Esophagus squamous epithelium (tissue), 5 donors: ENCODE measurements at regions not wholly inside any gene's neighbourhood (a gene's known extent, or its start where the extent isn't known, plus 50 kb on each side); places are given as distances from the start of the nearest gene placed in this dataset.
"Not testable (repeated sequence)": the region's sequence is repeated elsewhere in the genome, so short reads cannot be mapped to it uniquely, and the experiment has no call there.

Experiments
- DNase-seq: peaks from one replicate; lab custom pipeline; 2025; lab: John Stamatoyannopoulos, UW
- H3K27ac ChIP-seq, 4 donors: fragments of 200-600 bp; sonication (generic); one replicate each; pipeline ENCODE4 v1.5.1; 2016 to 2019; ENCODE audit warnings: mild to moderate bottlenecking in 1 of 4
- H3K27me3 ChIP-seq, 4 donors: fragments of 200-600 bp; sonication (generic); 1 replicate in 3 of 4; 2 replicates in 1 of 4; pipeline versions ENCODE4 v1.5.1 to v1.6.0; 2017 to 2021; ENCODE audit warnings: antibody characterized with exemption in 1 of 4
- H3K36me3 ChIP-seq, 3 donors: fragments of 200-600 bp; sonication (generic); one replicate each; pipeline ENCODE4 v1.5.1; 2016 to 2019
- H3K4me1 ChIP-seq, 3 donors: fragments of 200-600 bp; sonication (generic); one replicate each; pipeline ENCODE4 v1.5.1; 2017 to 2019
- H3K4me3 ChIP-seq, 4 donors: fragments of 200-600 bp; sonication (generic); 1 replicate in 3 of 4; 2 replicates in 1 of 4; pipeline ENCODE4 v1.5.1; 2016 to 2019; ENCODE audit warnings: mild to moderate bottlenecking in 2 of 4, moderate library complexity in 1 of 4
- H3K9me3 ChIP-seq, 3 donors: fragments of 200-600 bp; sonication (generic); one replicate each; pipeline ENCODE4 v1.5.1; 2016 to 2019
- CTCF ChIP-seq, 6 experiments: fragments of 450-650 bp in 4 of 6; fragments of 200-600 bp in 2 of 6; sonication (generic) in 2 of 6; IDR thresholded peaks; one replicate each; pipeline ENCODE4 v1.5.1; 2016 to 2019; ENCODE audit warnings: antibody characterized with exemption in 6 of 6, mild to moderate bottlenecking in 4 of 6, moderate library complexity in 4 of 6
- POLR2A ChIP-seq, 4 donors: fragments of 450-650 bp; IDR thresholded peaks; one replicate each; pipeline ENCODE4 v1.6.1; 2017; ENCODE audit warnings: antibody characterized with exemption in 4 of 4, mild to moderate bottlenecking in 4 of 4, moderate library complexity in 3 of 4
- WGBS, 2 donors: methylation state at CpG; one replicate each; pipeline ENCODE4 v1.1.5; 2018; 5-methylcytosine and 5-hydroxymethylcytosine counted together
- intact Hi-C: fragments of 100-400 bp; cut with DNase I; formaldehyde crosslinking; loops from one replicate; pipeline ENCODE4 v1.15.0; 2022
- donor health status: DM: yes; HTN: yes; CAD: no.

GRCh38 chr17:6257336-6257735, 177.6 kb downstream of the AIPL1 start:
- 24 to 44% methylated on average over 11 of the region's 11 CpGs for WGBS, 2 donors
- intact Hi-C loops = no loop called here
- Histone ChIP-seq H3K9me3 (no peaks in the 10 kb centered on the region), H3K4me3 (no peak overlapping the region), H3K27me3 (peaks cover 0 to 51% (median 0%) of the 10 kb centered on the region in 4 donors), H3K36me3 (no peaks in the 10 kb centered on the region), H3K27ac (no peak overlapping the region), H3K4me1 (no peaks in the 10 kb centered on the region)
- DNase-seq = no peak
- TF ChIP-seq CTCF (IDR thresholded peaks at IDR 0.05) = no peak
- TF ChIP-seq POLR2A (IDR thresholded peaks at IDR 0.05) = no peak

GRCh38 chr17:6255322-6255721, 179.6 kb downstream of the AIPL1 start:
- H3K27me3 ChIP-seq = peaks cover 0 to 46% (median 0%) of the 10 kb centered on the region in 4 donors
- H3K36me3 ChIP-seq = no peaks in the 10 kb centered on the region
- no peak for DNase-seq
- no peak for TF ChIP-seq CTCF (IDR thresholded peaks at IDR 0.05)
- no peak for TF ChIP-seq POLR2A (IDR thresholded peaks at IDR 0.05)
- no peak overlapping the region for H3K4me3 ChIP-seq
- H3K9me3 ChIP-seq = no peaks in the 10 kb centered on the region
- no peak overlapping the region for H3K27ac ChIP-seq
- H3K4me1 ChIP-seq = no peaks in the 10 kb centered on the region
- intact Hi-C loops = no loop called here

DNA sequence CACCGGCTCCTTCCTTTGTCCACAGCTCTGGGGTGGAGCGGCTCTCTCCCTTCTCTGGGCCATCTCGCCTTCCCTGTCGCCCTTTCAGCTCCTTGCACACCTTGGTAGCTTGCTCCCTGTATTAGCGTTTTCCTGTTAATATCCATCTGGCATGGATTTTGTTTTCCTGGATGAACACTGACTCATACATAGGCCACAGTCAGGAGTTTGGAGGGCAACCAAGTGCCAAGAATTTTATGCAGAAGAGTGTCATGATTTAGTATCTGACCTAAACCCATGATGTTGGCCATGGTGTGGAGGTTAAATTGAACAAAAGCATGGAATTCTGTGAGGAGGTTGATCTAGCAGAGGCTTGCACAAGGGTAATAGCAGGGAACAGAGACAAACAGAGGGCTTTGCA, 180.9 kb downstream of the AIPL1 start:
- Histone ChIP-seq H3K4me1 (no peaks in the 10 kb centered on the region), H3K27me3 (peaks cover 0 to 53% (median 0%) of the 10 kb centered on the region in 4 donors), H3K9me3 (no peaks in the 10 kb centered on the region), H3K4me3 (no peak overlapping the region), H3K27ac (no peak overlapping the region), H3K36me3 (no peaks in the 10 kb centered on the region)
- WGBS, 2 donors = 44 to 57% methylated on average over 5 of the region's 5 CpGs
- DNase-seq = no peak
- TF ChIP-seq POLR2A (IDR thresholded peaks at IDR 0.05) (no peak), CTCF (IDR thresholded peaks at IDR 0.05) (no peak)
- intact Hi-C loops = no loop called here

- WGBS, 2 donors = 44 to 49% methylated on average over 5 of the region's 5 CpGs
- H3K4me3 ChIP-seq, H3K27ac ChIP-seq, H3K9me3 ChIP-seq, H3K36me3 ChIP-seq, intact Hi-C loops, DNase-seq, H3K4me1 ChIP-seq: not testable (repeated sequence)
- peaks cover 0 to 46% (median 0%) of the 10 kb centered on the region in 4 donors for H3K27me3 ChIP-seq
Observed at GRCh38 chr17:6251640-6252039, 181.5 kb downstream of the WSCD1 start.

DNA sequence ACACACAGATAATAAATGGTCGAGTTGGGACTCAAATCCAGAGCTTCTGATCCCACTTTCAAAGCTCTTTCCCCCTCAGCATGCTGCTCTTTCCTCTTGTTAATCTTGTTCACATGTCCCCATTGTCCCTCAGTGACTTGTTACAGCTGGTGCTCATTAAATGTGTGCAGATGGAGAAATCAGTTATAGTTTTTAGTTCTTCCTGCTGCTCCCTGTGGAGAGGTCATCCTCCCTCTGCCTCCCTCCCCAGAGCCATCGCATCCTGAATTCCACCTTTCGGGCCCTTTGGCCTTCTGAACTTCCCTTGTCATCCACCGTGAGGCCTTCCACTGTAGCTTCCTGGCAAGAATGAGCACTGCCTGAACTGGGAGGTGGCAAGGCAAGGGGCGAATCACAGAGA, 179.6 kb downstream of the WSCD1 start:
- WGBS, 2 donors = 40 to 46% methylated on average over 4 to 5 of the region's 5 CpGs
- Histone ChIP-seq H3K9me3 (no peaks in the 10 kb centered on the region), H3K4me1 (no peaks in the 10 kb centered on the region), H3K27ac (no peak overlapping the region), H3K27me3 (peaks cover 0 to 45% (median 0%) of the 10 kb centered on the region in 4 donors), H3K4me3 (no peak overlapping the region), H3K36me3 (no peaks in the 10 kb centered on the region)
- TF ChIP-seq POLR2A (IDR thresholded peaks at IDR 0.05) = no peak
- TF ChIP-seq CTCF (IDR thresholded peaks at IDR 0.05) = no peak
- DNase-seq = no peak
- intact Hi-C loops = no loop called here

DNA sequence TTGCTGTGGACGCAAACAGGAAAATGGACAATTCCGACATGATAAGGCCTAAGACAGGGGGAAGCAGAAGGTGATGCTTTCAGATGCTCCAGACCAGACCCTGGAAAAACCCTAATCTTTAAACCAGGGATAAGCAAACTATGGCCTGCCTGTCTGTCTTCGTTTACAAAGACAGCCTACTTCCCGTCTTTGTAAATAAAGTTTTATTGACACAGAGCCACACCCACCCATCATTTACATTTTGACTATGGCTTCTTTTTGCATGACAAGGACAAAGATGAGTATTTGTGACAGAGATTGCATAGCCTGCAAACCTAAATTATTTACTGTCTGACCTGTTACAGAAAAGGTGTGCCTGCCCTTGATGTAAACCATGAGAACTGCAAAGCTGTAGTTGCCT, 177.9 kb downstream of the WSCD1 start:
- no peaks in the 10 kb centered on the region for H3K9me3 ChIP-seq
- 56 to 67% methylated on average over 4 of the region's 4 CpGs for WGBS, 2 donors
- no peak overlapping the region for H3K4me3 ChIP-seq
- H3K27me3 ChIP-seq = peaks cover 0 to 54% (median 0%) of the 10 kb centered on the region in 4 donors
- H3K36me3 ChIP-seq = no peaks in the 10 kb centered on the region
- no peaks in the 10 kb centered on the region for H3K4me1 ChIP-seq
- no peak for TF ChIP-seq POLR2A (IDR thresholded peaks at IDR 0.05)
- no peak for TF ChIP-seq CTCF (IDR thresholded peaks at IDR 0.05)
- DNase-seq = no peak
- intact Hi-C loops = no loop called here
- no peak overlapping the region for H3K27ac ChIP-seq
